ENCODE measurements at regions not wholly inside any gene's neighbourhood (a gene's known extent, or its start where the extent isn't known, plus 50 kb on each side); places are given as distances from the start of the nearest gene placed in this dataset.

GRCh38 chr13:90919153-90919552 lies 428.3 kb upstream of the MIR17HG start:
- Histone ChIP-seq H3K4me1 (no peaks in the 10 kb centered on the region), H3K27ac (no peak overlapping the region), H3K4me3 (no peak overlapping the region), H3K27me3 (no peaks in the 10 kb centered on the region), H3K36me3 (no peaks in the 10 kb centered on the region), H3K9me3 (no peaks in the 10 kb centered on the region)
- TF ChIP-seq CTCF (IDR thresholded peaks at IDR 0.05) (no peak), POLR2A (IDR thresholded peaks at IDR 0.05) (no peak)
- WGBS, 2 donors = 67 to 73% methylated on average over 3 of the region's 3 CpGs
- DNase-seq = no peak
- intact Hi-C loops (cut with DNase I) = no loop called here

- H3K4me3 ChIP-seq = no peak overlapping the region
- DNase-seq = no peak
- no peaks in the 10 kb centered on the region for H3K36me3 ChIP-seq
- no peak overlapping the region for H3K27ac ChIP-seq
- H3K9me3 ChIP-seq = no peaks in the 10 kb centered on the region
- H3K4me1 ChIP-seq = no peaks in the 10 kb centered on the region
- TF ChIP-seq CTCF (IDR thresholded peaks at IDR 0.05) = no peak
- no peak for TF ChIP-seq POLR2A (IDR thresholded peaks at IDR 0.05)
- WGBS, 2 donors = 4 to 12% methylated on average over 2 of the region's 2 CpGs
- intact Hi-C loops (cut with DNase I) = no loop called here
- no peaks in the 10 kb centered on the region for H3K27me3 ChIP-seq
Measured at GRCh38 chr13:90926459-90926858, 421.0 kb upstream of the MIR17HG start.

DNA sequence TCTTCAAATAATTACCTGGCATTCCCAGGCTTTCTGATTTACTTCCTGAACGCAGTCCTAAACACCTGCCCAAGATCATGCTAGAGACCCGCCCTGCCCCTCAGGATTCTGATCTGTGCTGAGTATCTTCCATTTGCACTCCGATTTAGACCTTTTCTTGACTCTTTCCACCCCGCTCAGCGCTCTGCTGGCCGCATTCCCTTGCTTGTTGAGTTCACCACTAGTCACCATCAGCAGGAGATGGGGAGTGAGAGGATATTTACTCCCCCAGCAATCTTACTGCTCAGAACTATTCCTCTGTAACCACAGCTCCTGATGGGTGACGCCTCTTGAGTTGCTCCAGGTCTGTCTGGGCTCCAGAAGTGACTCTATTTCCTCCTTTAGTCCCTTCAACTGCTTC lies 419.4 kb upstream of the MIR17HG start:
- Histone ChIP-seq H3K4me1 (no peaks in the 10 kb centered on the region), H3K27ac (no peak overlapping the region), H3K36me3 (no peaks in the 10 kb centered on the region), H3K9me3 (no peaks in the 10 kb centered on the region), H3K4me3 (no peak overlapping the region), H3K27me3 (no peaks in the 10 kb centered on the region)
- TF ChIP-seq CTCF (IDR thresholded peaks at IDR 0.05) (no peak), POLR2A (IDR thresholded peaks at IDR 0.05) (no peak)
- DNase-seq = no peak
- intact Hi-C loops (cut with DNase I) = no loop called here
- 68% methylated on average over 7 of the region's 7 CpGs for WGBS, 2 donors

- no peak for DNase-seq
- WGBS, 2 donors = 60 to 66% methylated on average over 3 of the region's 3 CpGs
- H3K4me1 ChIP-seq = no peaks in the 10 kb centered on the region
- H3K36me3 ChIP-seq = no peaks in the 10 kb centered on the region
- TF ChIP-seq POLR2A (IDR thresholded peaks at IDR 0.05) (no peak), CTCF (IDR thresholded peaks at IDR 0.05) (no peak)
- intact Hi-C loops (cut with DNase I) = no loop called here
- H3K27ac ChIP-seq = no peak overlapping the region
- H3K4me3 ChIP-seq = no peak overlapping the region
- H3K9me3 ChIP-seq = no peaks in the 10 kb centered on the region
- no peaks in the 10 kb centered on the region for H3K27me3 ChIP-seq
Measured at GRCh38 chr13:90933097-90933826, 414.2 kb upstream of the MIR17HG start.

DNA sequence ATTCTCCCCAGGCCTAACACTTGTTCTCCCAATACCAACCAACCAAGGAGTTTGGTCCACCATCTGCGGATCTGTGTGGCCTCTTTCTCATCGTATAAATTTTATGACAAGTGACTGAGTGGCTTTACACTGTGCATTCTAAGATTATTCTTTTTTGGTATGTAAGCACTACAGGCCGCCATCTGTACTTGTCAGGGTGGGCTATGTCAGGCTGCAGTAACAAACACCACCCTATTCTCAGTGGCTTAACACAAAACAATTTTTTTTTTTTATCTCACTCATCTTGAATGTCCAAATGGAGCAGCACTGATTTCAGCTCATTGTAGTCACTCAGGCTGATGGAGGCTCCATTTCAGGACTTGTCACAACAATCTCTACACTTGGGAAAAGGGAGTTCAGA lies 412.7 kb upstream of the MIR17HG start:
- H3K27me3 ChIP-seq = no peaks in the 10 kb centered on the region
- 83 to 85% methylated on average over 3 of the region's 3 CpGs for WGBS, 2 donors
- intact Hi-C loops (cut with DNase I) = no loop called here
- no peaks in the 10 kb centered on the region for H3K36me3 ChIP-seq
- no peaks in the 10 kb centered on the region for H3K9me3 ChIP-seq
- TF ChIP-seq POLR2A (IDR thresholded peaks at IDR 0.05) (no peak), CTCF (IDR thresholded peaks at IDR 0.05) (no peak)
- no peak overlapping the region for H3K27ac ChIP-seq
- no peaks in the 10 kb centered on the region for H3K4me1 ChIP-seq
- no peak overlapping the region for H3K4me3 ChIP-seq
- no peak for DNase-seq

All from esophagus squamous epithelium (tissue), 5 donors.